Pulmonary artery endothelial cell (primary cell): ENCODE measurements at regions not wholly inside any gene's neighbourhood (a gene's known extent, or its start where the extent isn't known, plus 50 kb on each side); places are given as distances from the start of the nearest gene placed in this dataset.
"Not testable (repeated sequence)": the region's sequence is repeated elsewhere in the genome, so short reads cannot be mapped to it uniquely, and the experiment has no call there.

Experiments used
- DNase-seq: peaks from one replicate; pipeline ENCODE4 v3.0.0-alpha.2; 2011; ENCODE audit warnings: low read depth, low spot score

DNA sequence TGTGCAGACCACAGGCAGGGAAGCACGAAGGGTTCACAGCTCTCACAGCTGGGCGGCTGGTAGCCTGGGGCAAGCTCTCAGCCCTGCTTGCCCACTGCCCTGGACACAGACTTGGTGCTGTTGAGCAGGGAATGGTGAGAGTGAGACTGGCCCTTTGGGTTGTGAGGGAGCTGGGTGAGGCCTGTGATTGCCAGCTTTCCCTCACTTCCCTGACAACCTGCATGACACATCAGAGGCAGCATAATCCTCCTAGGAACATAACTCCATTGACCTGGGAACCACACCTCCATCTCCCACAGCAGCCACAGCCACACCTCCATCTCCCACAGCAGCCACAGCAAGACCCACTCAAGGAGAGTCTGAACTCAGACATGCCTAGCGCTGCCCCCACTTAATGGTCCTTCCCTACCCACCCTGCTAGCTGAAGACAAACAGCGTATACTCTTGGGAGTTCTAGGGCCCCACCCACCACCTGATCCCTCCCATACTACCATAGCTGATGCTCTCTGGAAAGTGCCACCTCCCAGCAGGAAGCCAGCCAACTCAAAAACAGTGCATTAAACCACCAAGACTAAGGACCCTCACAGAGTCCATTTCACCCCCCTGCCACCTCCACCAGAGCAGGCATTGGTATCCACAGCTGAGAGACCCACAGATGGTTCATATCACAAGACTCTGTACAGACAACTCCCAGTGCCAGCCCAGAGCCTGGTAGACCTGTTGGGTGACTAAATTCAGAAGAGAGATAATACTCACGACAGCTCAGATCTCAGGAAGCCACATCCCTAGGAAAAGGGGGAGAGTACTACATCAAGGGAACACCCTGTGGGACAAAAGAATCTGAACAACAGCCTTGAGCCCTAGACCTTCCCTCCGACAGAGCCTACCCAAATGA, 60.2 kb upstream of the PRSS3 start:
- DNase-seq: not testable (repeated sequence)

- peak; percentile 5 for DNase-seq
These were observed 57.4 kb upstream of the PRSS3 start for GRCh38 chr9:33737811-33738606.

DNA sequence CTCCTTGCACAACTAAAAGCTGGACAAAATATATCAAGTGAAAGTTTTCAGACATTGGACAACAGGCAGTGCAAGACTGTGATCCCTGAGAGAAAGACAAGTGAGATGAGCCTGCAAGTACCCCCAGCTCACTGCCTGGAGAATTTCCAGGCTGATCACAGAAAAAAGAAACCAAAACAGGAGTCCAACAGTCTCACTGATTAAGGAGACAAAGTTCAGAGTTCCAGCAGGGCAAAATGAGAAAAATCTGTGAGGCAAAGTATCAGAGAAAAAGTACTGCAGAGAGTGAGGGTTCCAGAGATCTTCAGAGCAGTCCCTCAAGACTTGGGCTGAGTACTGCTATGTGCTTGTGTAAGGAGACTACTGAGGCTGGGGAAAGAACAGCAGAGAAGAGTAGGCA, 56.0 kb upstream of the PRSS3 start:
- no peak for DNase-seq

GRCh38 chr9:33740075-33740474, 55.3 kb upstream of the PRSS3 start:
- DNase-seq: no peak

DNA sequence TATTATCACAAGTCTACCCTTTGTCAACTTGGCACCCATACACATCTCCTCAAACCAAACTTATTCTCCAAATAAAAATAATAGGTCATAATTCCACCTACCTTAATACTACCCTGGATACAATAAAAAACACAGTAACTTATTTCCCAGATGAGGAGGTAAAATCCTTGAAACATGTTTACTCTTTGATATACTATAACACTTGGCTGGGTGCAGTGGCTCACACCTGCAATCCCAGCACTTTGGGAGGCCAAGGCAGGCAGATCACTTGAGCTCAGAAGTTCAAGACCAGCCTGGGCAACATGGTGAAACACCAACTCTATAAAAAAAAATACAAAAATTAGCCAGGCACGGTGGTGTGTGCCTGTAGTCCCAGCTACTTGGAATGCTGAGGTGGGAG, 54.4 kb upstream of the PRSS3 start:
- not testable (repeated sequence) for DNase-seq

DNA sequence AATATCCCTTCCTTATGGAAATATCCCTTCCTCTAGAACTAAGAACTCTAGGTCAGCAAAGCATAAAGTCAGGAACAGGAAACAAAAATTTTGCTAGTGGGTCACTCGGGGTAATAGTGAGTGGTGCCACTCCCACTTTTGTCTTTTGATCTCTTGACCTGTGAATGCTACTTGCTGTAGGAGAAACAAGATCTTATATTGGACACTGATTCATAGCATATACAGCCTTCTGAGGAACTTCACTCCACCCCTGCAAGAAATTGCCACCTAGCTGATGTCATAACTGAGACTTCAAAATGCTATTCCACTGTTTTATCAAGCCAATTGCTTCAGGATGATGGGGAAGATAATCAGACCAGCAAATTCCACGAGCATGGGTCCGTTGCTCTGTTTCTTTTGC, 53.3 kb upstream of the PRSS3 start:
- no peak for DNase-seq

DNA sequence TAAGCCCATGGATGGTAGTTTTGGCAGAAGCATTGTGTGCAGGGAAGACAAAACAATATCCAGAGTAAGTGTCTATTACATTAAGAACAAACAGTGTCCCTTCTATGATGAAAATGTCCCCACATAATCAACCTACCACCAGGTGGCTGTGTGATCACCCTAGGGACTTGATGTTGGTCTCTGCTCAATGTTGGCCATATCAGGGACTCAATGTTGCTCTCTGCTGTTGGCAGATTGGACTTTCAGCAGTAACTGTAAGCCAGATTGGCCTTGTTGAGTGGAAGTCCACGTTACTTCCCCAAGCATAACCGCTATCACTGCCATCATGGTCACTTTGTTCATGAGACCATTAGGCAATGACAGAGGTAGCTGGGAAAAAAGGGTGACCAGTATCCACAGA, 52.8 kb upstream of the PRSS3 start:
- no peak for DNase-seq
